Lower leg skin (tissue), 3 donors: ENCODE measurements at regions not wholly inside any gene's neighbourhood (a gene's known extent, or its start where the extent isn't known, plus 50 kb on each side); places are given as distances from the start of the nearest gene placed in this dataset.

Source experiments
- POLR2A ChIP-seq, 2 donors: fragments of 450-650 bp; IDR thresholded peaks; one replicate each; pipeline ENCODE4 v1.6.1; 2016 to 2017; ENCODE audit warnings: antibody characterized with exemption in 2 of 2, mild to moderate bottlenecking in 1 of 2, moderate library complexity in 1 of 2
- TF ChIP-seq, protein P1 (sequence below), 3 donors: fragments of 450-650 bp; IDR thresholded peaks; one replicate each; pipeline ENCODE4 v1.5.1; 2016; ENCODE audit warnings: antibody characterized with exemption in 3 of 3, mild to moderate bottlenecking in 3 of 3, moderate library complexity in 2 of 3

GRCh38 chr1:57898531-57898930 lies 474.7 kb upstream of the DAB1 start:
- TF ChIP-seq POLR2A (IDR thresholded peaks at IDR 0.05), result no peak
- TF ChIP-seq, protein P1, sequence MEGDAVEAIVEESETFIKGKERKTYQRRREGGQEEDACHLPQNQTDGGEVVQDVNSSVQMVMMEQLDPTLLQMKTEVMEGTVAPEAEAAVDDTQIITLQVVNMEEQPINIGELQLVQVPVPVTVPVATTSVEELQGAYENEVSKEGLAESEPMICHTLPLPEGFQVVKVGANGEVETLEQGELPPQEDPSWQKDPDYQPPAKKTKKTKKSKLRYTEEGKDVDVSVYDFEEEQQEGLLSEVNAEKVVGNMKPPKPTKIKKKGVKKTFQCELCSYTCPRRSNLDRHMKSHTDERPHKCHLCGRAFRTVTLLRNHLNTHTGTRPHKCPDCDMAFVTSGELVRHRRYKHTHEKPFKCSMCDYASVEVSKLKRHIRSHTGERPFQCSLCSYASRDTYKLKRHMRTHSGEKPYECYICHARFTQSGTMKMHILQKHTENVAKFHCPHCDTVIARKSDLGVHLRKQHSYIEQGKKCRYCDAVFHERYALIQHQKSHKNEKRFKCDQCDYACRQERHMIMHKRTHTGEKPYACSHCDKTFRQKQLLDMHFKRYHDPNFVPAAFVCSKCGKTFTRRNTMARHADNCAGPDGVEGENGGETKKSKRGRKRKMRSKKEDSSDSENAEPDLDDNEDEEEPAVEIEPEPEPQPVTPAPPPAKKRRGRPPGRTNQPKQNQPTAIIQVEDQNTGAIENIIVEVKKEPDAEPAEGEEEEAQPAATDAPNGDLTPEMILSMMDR (IDR thresholded peaks at IDR 0.05), result no peak
